ENCODE measurements at regions not wholly inside any gene's neighbourhood (a gene's known extent, or its start where the extent isn't known, plus 50 kb on each side); places are given as distances from the start of the nearest gene placed in this dataset.

GRCh38 chr2:236745420-236746210 is 176.0 kb downstream of the ACKR3 start:
- TF ChIP-seq, protein P1, sequence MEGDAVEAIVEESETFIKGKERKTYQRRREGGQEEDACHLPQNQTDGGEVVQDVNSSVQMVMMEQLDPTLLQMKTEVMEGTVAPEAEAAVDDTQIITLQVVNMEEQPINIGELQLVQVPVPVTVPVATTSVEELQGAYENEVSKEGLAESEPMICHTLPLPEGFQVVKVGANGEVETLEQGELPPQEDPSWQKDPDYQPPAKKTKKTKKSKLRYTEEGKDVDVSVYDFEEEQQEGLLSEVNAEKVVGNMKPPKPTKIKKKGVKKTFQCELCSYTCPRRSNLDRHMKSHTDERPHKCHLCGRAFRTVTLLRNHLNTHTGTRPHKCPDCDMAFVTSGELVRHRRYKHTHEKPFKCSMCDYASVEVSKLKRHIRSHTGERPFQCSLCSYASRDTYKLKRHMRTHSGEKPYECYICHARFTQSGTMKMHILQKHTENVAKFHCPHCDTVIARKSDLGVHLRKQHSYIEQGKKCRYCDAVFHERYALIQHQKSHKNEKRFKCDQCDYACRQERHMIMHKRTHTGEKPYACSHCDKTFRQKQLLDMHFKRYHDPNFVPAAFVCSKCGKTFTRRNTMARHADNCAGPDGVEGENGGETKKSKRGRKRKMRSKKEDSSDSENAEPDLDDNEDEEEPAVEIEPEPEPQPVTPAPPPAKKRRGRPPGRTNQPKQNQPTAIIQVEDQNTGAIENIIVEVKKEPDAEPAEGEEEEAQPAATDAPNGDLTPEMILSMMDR (IDR thresholded peaks at IDR 0.05; ENCODE audit: low read length), result no peak
- TF ChIP-seq EZH2phosphoT487 (IDR thresholded peaks at IDR 0.05; ENCODE audit: low read length) (no peak), EZH2 (optimal IDR thresholded peaks at IDR 0.05; ENCODE audit: low read depth, low read length) (no peak)
